ENCODE measurements at regions not wholly inside any gene's neighbourhood (a gene's known extent, or its start where the extent isn't known, plus 50 kb on each side); places are given as distances from the start of the nearest gene placed in this dataset.

DNA sequence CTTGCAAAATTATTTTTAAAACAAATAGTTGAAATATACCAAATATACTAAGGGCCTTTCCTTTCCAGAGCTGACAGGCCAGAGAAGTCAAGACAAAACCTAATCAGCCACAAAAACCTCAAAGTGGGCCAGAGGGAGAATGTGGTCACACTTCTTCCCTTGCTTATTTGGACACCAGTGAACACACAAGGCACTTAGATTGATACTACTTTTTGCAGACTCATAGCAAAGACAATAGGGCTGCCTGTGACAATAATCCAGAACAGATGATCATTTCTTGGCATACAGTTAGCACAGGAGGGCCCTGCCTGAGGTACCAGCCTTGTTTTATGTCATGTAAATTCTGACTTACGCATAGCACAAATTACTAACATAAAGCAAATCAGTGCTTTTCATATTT is 215.7 kb upstream of the NEIL3 start:
- Histone ChIP-seq H3K27me3 (ENCODE audit: insufficient read depth, low read length) (no peaks in the 10 kb centered on the region), H3K9ac (ENCODE audit: low read depth, low read length) (no peak overlapping the region), H3K9me3 (ENCODE audit: insufficient read depth, low read depth, low read length) (no peaks in the 10 kb centered on the region), H3K4me3 (ENCODE audit: low read length) (no peak overlapping the region), H3K36me3 (ENCODE audit: insufficient read depth, low read depth, low read length) (no peaks in the 10 kb centered on the region), H3K4me1 (ENCODE audit: insufficient read depth, low read length) (no peaks in the 10 kb centered on the region), H3K27ac (ENCODE audit: low read length) (no peak overlapping the region)

DNA sequence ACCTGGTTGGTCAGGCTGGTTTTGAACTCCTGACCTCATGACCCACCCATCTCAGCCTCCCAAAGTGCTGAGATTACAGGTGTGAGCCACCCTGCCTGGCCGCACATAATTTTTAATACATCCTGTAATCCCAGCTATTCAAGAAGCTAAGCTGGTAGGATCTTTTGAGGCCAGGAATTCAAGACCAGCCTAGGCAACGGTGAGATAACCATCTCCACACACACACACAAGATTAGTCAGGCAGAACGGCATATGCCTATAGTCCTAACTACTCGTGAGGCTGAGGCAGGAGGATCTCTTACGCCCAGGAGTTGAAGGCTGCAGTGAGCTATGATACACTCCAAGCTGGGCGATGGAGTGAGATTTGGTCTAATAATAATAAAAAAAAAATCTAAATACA is 212.4 kb upstream of the NEIL3 start:
- no peak overlapping the region for H3K27ac ChIP-seq (ENCODE audit: low read length)
- no peaks in the 10 kb centered on the region for H3K4me1 ChIP-seq (ENCODE audit: insufficient read depth, low read length)
- no peaks in the 10 kb centered on the region for H3K9me3 ChIP-seq (ENCODE audit: insufficient read depth, low read depth, low read length)
- H3K27me3 ChIP-seq (ENCODE audit: insufficient read depth, low read length) = no peaks in the 10 kb centered on the region
- H3K36me3 ChIP-seq (ENCODE audit: insufficient read depth, low read depth, low read length) = no peaks in the 10 kb centered on the region
- no peak overlapping the region for H3K9ac ChIP-seq (ENCODE audit: low read depth, low read length)
- no peak overlapping the region for H3K4me3 ChIP-seq (ENCODE audit: low read length)

DNA sequence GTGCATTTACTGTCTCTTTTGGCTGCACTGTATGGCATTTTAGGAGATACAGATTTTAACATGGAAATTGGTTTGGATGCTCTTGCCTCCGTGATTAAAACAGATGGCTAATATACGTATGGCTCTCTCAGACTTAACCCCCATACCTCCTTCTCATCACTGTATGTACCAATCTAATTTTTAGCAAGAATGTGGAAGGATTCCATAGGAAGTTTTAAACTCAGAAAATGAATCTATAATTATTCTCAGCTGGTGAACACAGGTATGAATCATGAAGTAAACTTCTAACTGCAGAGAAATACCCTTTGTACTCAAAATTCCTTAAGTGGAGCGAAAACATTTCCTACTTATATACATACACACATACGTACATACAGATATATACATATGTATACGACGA is 210.5 kb upstream of the NEIL3 start:
- Histone ChIP-seq H3K4me1 (ENCODE audit: insufficient read depth, low read length) (no peaks in the 10 kb centered on the region), H3K4me3 (ENCODE audit: low read length) (no peak overlapping the region), H3K27ac (ENCODE audit: low read length) (no peak overlapping the region), H3K9me3 (ENCODE audit: insufficient read depth, low read depth, low read length) (no peaks in the 10 kb centered on the region), H3K36me3 (ENCODE audit: insufficient read depth, low read depth, low read length) (no peaks in the 10 kb centered on the region), H3K9ac (ENCODE audit: low read depth, low read length) (no peak overlapping the region), H3K27me3 (ENCODE audit: insufficient read depth, low read length) (no peaks in the 10 kb centered on the region)

DNA sequence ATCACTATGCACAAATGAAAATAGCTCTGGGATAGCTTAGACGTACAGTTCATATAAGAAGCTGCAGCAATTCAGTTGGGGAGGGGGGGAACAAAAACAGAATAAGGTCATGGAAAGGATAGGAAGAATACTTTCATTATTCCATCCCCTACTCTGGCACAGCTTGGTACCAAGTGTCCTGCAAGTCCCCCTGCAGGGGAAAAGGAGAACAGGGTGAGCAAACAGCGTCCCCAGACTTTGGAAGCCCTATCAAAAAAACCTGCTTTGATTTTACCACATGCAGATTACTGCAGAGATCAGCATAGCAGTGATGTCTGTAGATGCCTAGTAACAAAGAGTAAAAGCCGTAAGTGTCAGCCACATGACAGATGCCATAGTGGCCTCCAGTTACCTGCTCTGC is 209.4 kb upstream of the NEIL3 start:
- H3K36me3 ChIP-seq (ENCODE audit: insufficient read depth, low read depth, low read length) = no peaks in the 10 kb centered on the region
- no peaks in the 10 kb centered on the region for H3K9me3 ChIP-seq (ENCODE audit: insufficient read depth, low read depth, low read length)
- no peak overlapping the region for H3K4me3 ChIP-seq (ENCODE audit: low read length)
- no peaks in the 10 kb centered on the region for H3K27me3 ChIP-seq (ENCODE audit: insufficient read depth, low read length)
- no peaks in the 10 kb centered on the region for H3K4me1 ChIP-seq (ENCODE audit: insufficient read depth, low read length)
- H3K27ac ChIP-seq (ENCODE audit: low read length) = no peak overlapping the region
- no peak overlapping the region for H3K9ac ChIP-seq (ENCODE audit: low read depth, low read length)

DNA sequence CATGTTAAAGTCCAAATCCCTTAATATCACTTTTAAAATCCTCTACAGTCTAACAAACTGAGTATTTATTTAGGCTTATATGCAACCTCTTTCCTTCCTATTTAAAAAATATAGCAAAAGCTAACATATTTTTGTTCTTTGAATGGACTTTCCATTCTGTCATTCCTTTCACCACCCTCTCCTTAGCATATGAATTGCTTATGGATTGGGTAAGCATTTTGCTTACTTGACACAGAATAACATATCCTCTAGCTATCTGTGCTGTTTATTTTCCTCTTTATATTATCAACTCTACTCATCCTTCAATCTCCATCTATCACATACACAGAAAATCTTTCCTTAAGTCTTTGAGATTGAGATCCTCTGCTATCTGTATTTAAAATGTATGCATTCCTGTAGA is 206.1 kb upstream of the NEIL3 start:
- Histone ChIP-seq H3K9me3 (ENCODE audit: insufficient read depth, low read depth, low read length) (no peaks in the 10 kb centered on the region), H3K36me3 (ENCODE audit: insufficient read depth, low read depth, low read length) (no peaks in the 10 kb centered on the region)

DNA sequence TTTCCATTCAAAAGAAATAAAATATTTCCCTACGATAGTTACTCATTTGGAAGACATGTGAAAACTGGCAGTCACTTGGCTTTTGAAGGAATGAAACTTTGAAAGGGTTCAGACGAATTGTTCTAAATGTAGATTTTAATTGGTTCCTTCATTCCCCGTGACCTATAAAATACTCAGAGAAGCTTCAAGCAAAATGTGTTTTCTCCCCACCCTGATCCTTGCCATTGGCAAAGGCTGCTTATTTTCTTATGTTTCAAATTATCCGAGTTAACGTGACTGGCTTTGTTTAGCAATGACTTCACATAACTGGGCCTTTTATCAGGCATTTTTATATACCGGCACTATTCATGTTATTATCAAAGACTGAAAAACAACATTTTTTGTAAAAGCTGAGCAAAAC is 204.1 kb upstream of the NEIL3 start:
- no peak overlapping the region for H3K4me3 ChIP-seq (ENCODE audit: low read length)
- no peak overlapping the region for H3K9ac ChIP-seq (ENCODE audit: low read depth, low read length)
- no peaks in the 10 kb centered on the region for H3K9me3 ChIP-seq (ENCODE audit: insufficient read depth, low read depth, low read length)
- H3K27me3 ChIP-seq (ENCODE audit: insufficient read depth, low read length) = no peaks in the 10 kb centered on the region
- no peaks in the 10 kb centered on the region for H3K4me1 ChIP-seq (ENCODE audit: insufficient read depth, low read length)
- H3K27ac ChIP-seq (ENCODE audit: low read length) = no peak overlapping the region
- H3K36me3 ChIP-seq (ENCODE audit: insufficient read depth, low read depth, low read length) = no peaks in the 10 kb centered on the region

More for the DNA sequence above, 206.1 kb upstream of the NEIL3 start:
- Histone ChIP-seq H3K27me3 (ENCODE audit: insufficient read depth, low read length) (no peaks in the 10 kb centered on the region), H3K4me3 (ENCODE audit: low read length) (no peak overlapping the region), H3K27ac (ENCODE audit: low read length) (no peak overlapping the region), H3K4me1 (ENCODE audit: insufficient read depth, low read length) (no peaks in the 10 kb centered on the region), H3K9ac (ENCODE audit: low read depth, low read length) (no peak overlapping the region)

DNA sequence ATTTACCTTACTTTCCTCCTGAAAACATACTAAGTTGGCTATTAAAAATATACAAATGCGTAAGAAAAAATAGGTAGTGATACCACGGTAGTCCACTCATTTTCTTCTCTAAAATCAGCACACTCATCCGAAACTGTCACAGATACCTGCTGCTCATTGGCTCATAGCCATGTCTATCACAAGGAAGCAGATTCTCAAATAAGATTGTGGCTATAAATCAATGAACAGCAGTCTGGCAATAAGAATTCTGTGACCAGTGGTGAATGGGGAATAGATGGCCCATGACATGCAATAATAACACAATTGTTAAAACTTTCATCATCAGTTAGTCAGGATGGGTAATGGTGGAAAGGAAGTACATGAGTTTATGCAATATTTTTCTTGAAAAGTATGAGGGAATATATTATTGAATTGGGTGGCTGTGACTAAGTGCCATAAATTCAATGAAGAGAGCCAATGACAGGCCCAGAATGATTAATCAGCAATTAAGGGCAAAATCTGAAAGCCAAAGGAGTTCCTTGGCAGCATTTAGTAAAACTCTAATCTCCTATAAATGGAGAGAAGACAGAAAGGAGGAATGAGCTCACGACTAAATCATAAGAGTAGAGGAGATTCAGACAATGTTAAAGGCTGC is 202.3 kb upstream of the NEIL3 start:
- Histone ChIP-seq H3K9ac (ENCODE audit: low read depth, low read length) (no peak overlapping the region), H3K9me3 (ENCODE audit: insufficient read depth, low read depth, low read length) (no peaks in the 10 kb centered on the region), H3K27ac (ENCODE audit: low read length) (no peak overlapping the region), H3K4me1 (ENCODE audit: insufficient read depth, low read length) (no peaks in the 10 kb centered on the region), H3K27me3 (ENCODE audit: insufficient read depth, low read length) (no peaks in the 10 kb centered on the region), H3K36me3 (ENCODE audit: insufficient read depth, low read depth, low read length) (no peaks in the 10 kb centered on the region), H3K4me3 (ENCODE audit: low read length) (no peak overlapping the region)

DNA sequence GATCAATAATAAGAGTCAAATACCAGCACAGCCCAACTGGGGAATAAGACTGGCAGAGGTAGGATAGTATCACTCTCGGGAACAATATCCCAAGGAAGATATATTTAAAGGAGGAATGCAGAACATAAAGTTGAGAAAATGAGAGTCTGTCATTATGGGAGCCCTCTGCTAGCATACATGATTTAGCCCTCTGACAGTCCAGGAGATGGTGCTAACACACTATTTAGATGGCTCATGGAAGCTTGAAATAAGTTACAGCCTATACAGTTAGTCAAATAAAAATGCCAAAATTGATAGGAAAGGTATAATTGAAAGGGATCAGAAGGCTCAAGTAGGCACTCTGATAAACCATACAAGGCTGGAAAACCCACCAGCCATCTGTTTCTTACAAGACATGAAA is 201.0 kb upstream of the NEIL3 start:
- H3K9me3 ChIP-seq (ENCODE audit: insufficient read depth, low read depth, low read length) = no peaks in the 10 kb centered on the region
- no peak overlapping the region for H3K27ac ChIP-seq (ENCODE audit: low read length)
- H3K4me1 ChIP-seq (ENCODE audit: insufficient read depth, low read length) = no peaks in the 10 kb centered on the region
- H3K36me3 ChIP-seq (ENCODE audit: insufficient read depth, low read depth, low read length) = no peaks in the 10 kb centered on the region
- no peaks in the 10 kb centered on the region for H3K27me3 ChIP-seq (ENCODE audit: insufficient read depth, low read length)
- H3K4me3 ChIP-seq (ENCODE audit: low read length) = no peak overlapping the region
- no peak overlapping the region for H3K9ac ChIP-seq (ENCODE audit: low read depth, low read length)

DNA sequence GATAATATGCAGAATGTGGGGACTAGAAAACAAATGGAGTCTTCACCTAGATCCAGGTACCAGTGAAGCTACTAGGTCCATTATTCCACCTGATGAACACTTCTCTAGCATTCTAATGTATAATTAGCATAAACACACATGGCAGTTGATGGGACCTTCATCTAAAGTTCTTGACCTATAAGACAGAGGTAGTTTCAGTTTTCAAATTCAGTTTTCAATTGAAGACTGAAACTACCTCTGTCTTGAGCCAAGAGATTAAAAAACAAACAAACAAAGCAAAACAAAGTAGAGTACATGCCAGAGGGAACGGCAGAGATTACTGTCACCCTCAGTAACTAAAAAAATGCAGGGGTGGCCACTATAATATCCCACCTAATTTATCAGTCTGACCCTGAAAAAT is 199.9 kb upstream of the NEIL3 start:
- no peak overlapping the region for H3K9ac ChIP-seq (ENCODE audit: low read depth, low read length)
- H3K27ac ChIP-seq (ENCODE audit: low read length) = no peak overlapping the region

DNA sequence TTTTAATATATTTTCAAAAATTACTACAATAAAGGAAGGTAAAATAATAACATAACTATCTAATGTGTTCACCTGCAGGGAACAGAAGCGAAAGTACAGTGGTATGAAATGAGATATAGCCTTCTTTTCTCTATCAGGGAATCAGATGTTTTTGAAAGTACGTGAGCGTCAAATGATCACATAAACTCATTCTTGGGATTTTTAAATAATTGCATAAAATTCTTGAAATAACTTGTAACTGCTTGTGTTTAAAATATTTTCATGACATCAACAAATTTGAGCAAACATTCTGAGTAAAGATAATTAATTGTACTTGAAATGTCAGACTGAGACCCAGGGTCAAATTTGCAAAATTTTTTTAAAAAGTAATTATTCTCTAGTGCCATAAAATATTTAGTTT is 193.5 kb upstream of the NEIL3 start:
- Histone ChIP-seq H3K4me1 (ENCODE audit: insufficient read depth, low read length) (peaks cover 9% of the 10 kb centered on the region), H3K27ac (ENCODE audit: low read length) (no peak overlapping the region), H3K27me3 (ENCODE audit: insufficient read depth, low read length) (no peaks in the 10 kb centered on the region), H3K36me3 (ENCODE audit: insufficient read depth, low read depth, low read length) (no peaks in the 10 kb centered on the region), H3K9me3 (ENCODE audit: insufficient read depth, low read depth, low read length) (peaks cover 3% of the 10 kb centered on the region; the same call in 1 of the 2 replicates), H3K4me3 (ENCODE audit: low read length) (no peak overlapping the region), H3K9ac (ENCODE audit: low read depth, low read length) (no peak overlapping the region)

More for the DNA sequence above, 199.9 kb upstream of the NEIL3 start:
- no peaks in the 10 kb centered on the region for H3K27me3 ChIP-seq (ENCODE audit: insufficient read depth, low read length)
- no peak overlapping the region for H3K4me3 ChIP-seq (ENCODE audit: low read length)
- no peaks in the 10 kb centered on the region for H3K36me3 ChIP-seq (ENCODE audit: insufficient read depth, low read depth, low read length)
- no peaks in the 10 kb centered on the region for H3K9me3 ChIP-seq (ENCODE audit: insufficient read depth, low read depth, low read length)
- H3K4me1 ChIP-seq (ENCODE audit: insufficient read depth, low read length) = no peaks in the 10 kb centered on the region

DNA sequence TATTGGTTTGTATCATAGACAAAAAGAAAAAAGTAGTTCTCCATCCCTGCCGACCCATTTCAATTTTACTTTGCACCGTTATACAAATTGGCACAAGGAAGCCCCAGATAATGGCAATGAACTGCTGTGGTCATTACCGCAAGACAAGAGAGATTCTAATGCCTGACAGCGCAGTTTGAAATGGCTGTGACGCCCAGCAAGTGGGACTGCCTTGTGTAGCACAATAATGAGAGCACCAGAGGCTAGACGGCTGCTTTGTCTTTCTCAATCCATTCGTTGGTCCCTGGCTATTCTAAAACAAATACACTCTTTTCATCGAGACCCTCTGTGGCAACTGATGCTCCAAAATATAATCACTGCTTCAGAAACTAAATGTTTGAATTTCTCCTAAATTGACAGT is 192.4 kb upstream of the NEIL3 start:
- Histone ChIP-seq H3K9ac (ENCODE audit: low read depth, low read length) (no peak overlapping the region), H3K27me3 (ENCODE audit: insufficient read depth, low read length) (no peaks in the 10 kb centered on the region), H3K4me1 (ENCODE audit: insufficient read depth, low read length) (peaks cover 9% of the 10 kb centered on the region), H3K36me3 (ENCODE audit: insufficient read depth, low read depth, low read length) (no peaks in the 10 kb centered on the region), H3K27ac (ENCODE audit: low read length) (no peak overlapping the region), H3K4me3 (ENCODE audit: low read length) (no peak overlapping the region), H3K9me3 (ENCODE audit: insufficient read depth, low read depth, low read length) (peaks cover 3% of the 10 kb centered on the region; the same call in 1 of the 2 replicates)

DNA sequence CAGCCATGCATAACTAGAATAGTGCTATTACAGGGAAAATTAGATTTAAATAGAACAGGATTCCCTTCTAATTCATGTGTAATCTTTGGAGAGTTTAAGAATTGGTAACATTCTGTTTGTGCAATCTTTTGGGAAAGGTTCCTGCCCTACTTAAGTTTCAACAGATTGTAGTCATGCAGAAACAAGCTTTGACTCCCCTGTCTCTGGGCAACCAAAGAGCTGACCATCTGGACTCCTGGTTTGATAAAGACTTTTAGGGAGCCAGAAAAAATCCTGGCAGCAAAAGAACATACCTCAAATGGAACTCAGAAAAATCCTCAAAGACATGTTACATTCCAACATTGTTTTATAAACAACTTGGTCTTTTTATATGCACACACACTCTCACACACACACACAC is 191.1 kb upstream of the NEIL3 start:
- Histone ChIP-seq H3K9ac (ENCODE audit: low read depth, low read length) (no peak overlapping the region), H3K27ac (ENCODE audit: low read length) (no peak overlapping the region), H3K4me1 (ENCODE audit: insufficient read depth, low read length) (peaks cover 9% of the 10 kb centered on the region), H3K4me3 (ENCODE audit: low read length) (no peak overlapping the region), H3K9me3 (ENCODE audit: insufficient read depth, low read depth, low read length) (peaks cover 3% of the 10 kb centered on the region; the same call in 1 of the 2 replicates), H3K27me3 (ENCODE audit: insufficient read depth, low read length) (no peaks in the 10 kb centered on the region), H3K36me3 (ENCODE audit: insufficient read depth, low read depth, low read length) (no peaks in the 10 kb centered on the region)

Data from iPS-20b (cell line).